Endothelial cell of umbilical vein (primary cell): ENCODE measurements at regions not wholly inside any gene's neighbourhood (a gene's known extent, or its start where the extent isn't known, plus 50 kb on each side); places are given as distances from the start of the nearest gene placed in this dataset.

Source experiments
- BruUV-seq: library from RNA; stranded (reverse); fragments of 400-500 nt; replicated peaks from 2 replicates; lab custom pipeline; 2021; lab: Mats Ljungman, UMichigan
- CTCF ChIA-PET: fragments of 300-600, 350-600 bp; sonication (Branson Sonifier 250); formaldehyde crosslinking; loops from one replicate; lab custom pipeline; 2021; ENCODE audit warnings: antibody characterized with exemption, inconsistent platforms; lab: Charles Lee
- POLR2A ChIA-PET: fragments of 300-600, 350-600 bp; sonication (Branson Sonifier 250); formaldehyde crosslinking; loops from one replicate; lab custom pipeline; 2021; ENCODE audit warnings: antibody characterized with exemption, inconsistent platforms; lab: Charles Lee
- DNase-seq: peaks from one replicate; pipeline ENCODE4 v3.0.0-alpha.2; 2011; ENCODE audit warnings: low read depth, low spot score
- FAIRE-seq: peaks from 2 replicates; lab custom pipeline; 2011; peaks lifted over from hg19 to GRCh38; lab: Jason Lieb, UNC
- H2AFZ ChIP-seq: 2 replicates; pipeline ENCODE4 v1.6.0; 2012; ENCODE audit warnings: low read depth, low read length, control low read depth, inconsistent platforms
- H3K27ac ChIP-seq: 2 replicates; pipeline ENCODE4 v1.5.1; 2011; ENCODE audit warnings: low read depth, mild to moderate bottlenecking, control low read depth, low read length, moderate library complexity; ENCODE audit not compliant: insufficient read depth
- H3K27me3 ChIP-seq, 2 experiments: 2 replicates each; pipeline versions ENCODE4 v1.6.0 to v1.6.1; 2011; ENCODE audit warnings: low read length in 2 of 2, mixed read lengths in 1 of 2; ENCODE audit not compliant: control insufficient read depth in 2 of 2, insufficient read depth in 2 of 2
- H3K36me3 ChIP-seq, 2 experiments: 2 replicates in 1 of 2; 3 replicates in 1 of 2; pipeline ENCODE4 v1.5.1; 2011; ENCODE audit warnings: low read length in 2 of 2, mild to moderate bottlenecking in 1 of 2, moderate library complexity in 1 of 2; ENCODE audit not compliant: control insufficient read depth in 2 of 2, insufficient read depth in 2 of 2; ENCODE audit errors: extremely low read depth in 1 of 2
- H3K4me1 ChIP-seq: 3 replicates; pipeline ENCODE4 v1.5.1; 2011; ENCODE audit warnings: mild to moderate bottlenecking, low read length; ENCODE audit not compliant: control insufficient read depth, insufficient read depth; ENCODE audit errors: extremely low read depth
- H3K4me2 ChIP-seq: 2 replicates; pipeline ENCODE4 v1.6.1; 2011; ENCODE audit warnings: low read length, control low read depth, mixed read lengths; ENCODE audit not compliant: insufficient read depth
- H3K4me3 ChIP-seq, 3 experiments: fragments of 200-600 bp in 1 of 3; sonication (generic), shearing (Covaris generic) in 1 of 3; replicated peaks in 1 of 3; 2 replicates each; pipeline ENCODE4 v1.5.1; 2011 to 2016; ENCODE audit warnings: control low read depth in 3 of 3, low read length in 3 of 3, mild to moderate bottlenecking in 2 of 3, inconsistent platforms in 1 of 3, low read depth in 1 of 3, moderate library complexity in 1 of 3; ENCODE audit not compliant: insufficient read depth in 1 of 3
- H3K79me2 ChIP-seq: 2 replicates; pipeline ENCODE4 v1.6.0; 2012; ENCODE audit warnings: low read length, inconsistent platforms; ENCODE audit not compliant: control insufficient read depth, insufficient read depth
- H3K9ac ChIP-seq: replicated peaks from 2 replicates; pipeline ENCODE3; 2011; ENCODE audit warnings: low read length, control low read depth; ENCODE audit not compliant: insufficient read depth; ENCODE audit errors: extremely low read depth
- H3K9me1 ChIP-seq: replicated peaks from 3 replicates; pipeline ENCODE4 v1.6.0; 2011; ENCODE audit warnings: mild to moderate bottlenecking, low read length; ENCODE audit not compliant: control insufficient read depth, insufficient read depth; ENCODE audit errors: extremely low read depth
- H3K9me3 ChIP-seq: replicated peaks from 2 replicates; pipeline ENCODE4 v1.5.1; 2012; ENCODE audit warnings: low read length, inconsistent platforms; ENCODE audit not compliant: control insufficient read depth, insufficient read depth
- H4K20me1 ChIP-seq: replicated peaks from 2 replicates; pipeline ENCODE3; 2011; ENCODE audit warnings: mild to moderate bottlenecking, low read length; ENCODE audit not compliant: control insufficient read depth, insufficient read depth; ENCODE audit errors: extremely low read depth
- CTCF ChIP-seq, 2 donors: IDR thresholded peaks; 1 replicate in 1 of 2; 2 replicates in 1 of 2; pipeline ENCODE4 v1.5.1; 2011; ENCODE audit warnings: low read length in 2 of 2, mild to moderate bottlenecking in 2 of 2, moderate library complexity in 2 of 2, control low read depth in 1 of 2, inconsistent platforms in 1 of 2, low read depth in 1 of 2; ENCODE audit not compliant: insufficient read depth in 1 of 2; ENCODE audit errors: extremely low read depth in 1 of 2
- EZH2 ChIP-seq: IDR thresholded peaks from 2 replicates; pipeline ENCODE4 v1.6.1; 2012; ENCODE audit warnings: borderline replicate concordance, low read depth, mild to moderate bottlenecking, moderate library complexity, low read length, inconsistent platforms; ENCODE audit not compliant: severe bottlenecking
- FOS ChIP-seq: IDR thresholded peaks from 2 replicates; pipeline ENCODE4 v1.6.1; 2011; ENCODE audit warnings: mild to moderate bottlenecking, low read length, moderate library complexity, borderline replicate concordance; ENCODE audit not compliant: insufficient read depth
- GATA2 ChIP-seq: IDR thresholded peaks from 2 replicates; pipeline ENCODE4 v1.7.0; 2011; ENCODE audit warnings: low read depth, mild to moderate bottlenecking, moderate library complexity, mixed read lengths, low read length; ENCODE audit not compliant: insufficient read length, insufficient read depth
- JUN ChIP-seq: IDR thresholded peaks from 2 replicates; pipeline ENCODE4 v1.6.1; 2011; ENCODE audit warnings: borderline replicate concordance, low read depth; ENCODE audit not compliant: insufficient read length, insufficient read depth
- MAX ChIP-seq: IDR thresholded peaks from 2 replicates; pipeline ENCODE4 v1.6.1; 2011; ENCODE audit not compliant: insufficient read depth, insufficient read length
- MYC ChIP-seq: IDR thresholded peaks from one replicate; pipeline ENCODE4 v1.6.1; 2011; ENCODE audit warnings: mild to moderate bottlenecking, low read depth, low read length
- POLR2A ChIP-seq: IDR thresholded peaks from 2 replicates; pipeline ENCODE4 v1.6.1; 2012; ENCODE audit warnings: low read depth, mild to moderate bottlenecking, control low read depth, low read length
- POLR2AphosphoS5 ChIP-seq: IDR thresholded peaks from 2 replicates; pipeline ENCODE4 v1.6.1; 2012; ENCODE audit warnings: low read depth, mild to moderate bottlenecking, control low read depth, low read length, moderate library complexity; ENCODE audit not compliant: insufficient read depth
- dilution Hi-C: fragments of 300-500 bp; cut with MboI; formaldehyde crosslinking; loops from one replicate; pipeline ENCODE4 v1.15.0; 2019; ENCODE audit warnings: low sequenced_read_pairs; ENCODE audit not compliant: extremely low pct_ligation_motif_present
- intact Hi-C: fragments of 100-400 bp; cut with micrococcal nuclease; formaldehyde crosslinking; loops from one replicate; pipeline ENCODE4 v1.10.0; 2022

- CTCF ChIA-PET = interaction anchor here (1.5 kb wide), 1 partner anchor 12 kb away, joined by 3 read pairs; no protein-coding TSS in a partner anchor
- no peaks in the 10 kb centered on the region for H3K9me1 ChIP-seq
- no peak overlapping the region for H2AFZ ChIP-seq
- intact Hi-C loops = no loop called here
- no peaks in the 10 kb centered on the region for H3K79me2 ChIP-seq
- H3K4me2 ChIP-seq = no peak overlapping the region
- H3K4me3 ChIP-seq = no peak overlapping the region
- no TSS peak for BruUV-seq
- no peak overlapping the region for H3K9ac ChIP-seq
- FAIRE-seq (no peak), DNase-seq (no peak)
- no peaks in the 10 kb centered on the region for H3K4me1 ChIP-seq
- no peaks in the 10 kb centered on the region for H4K20me1 ChIP-seq
- no peak for TF ChIP-seq POLR2AphosphoS5
- TF ChIP-seq GATA2 = no peak
- no peak for TF ChIP-seq POLR2A
- TF ChIP-seq MAX = no peak
- TF ChIP-seq MYC = no peak
- TF ChIP-seq CTCF (IDR thresholded peaks at IDR 0.05; ENCODE audit: extremely low read depth in 1 of 2, insufficient read depth in 1 of 2, low read depth in 1 of 2, low read length in 2 of 2) = no peak
- TF ChIP-seq JUN = no peak
- no peak for TF ChIP-seq EZH2
- no peak for TF ChIP-seq FOS
- no peaks in the 10 kb centered on the region for H3K9me3 ChIP-seq
- H3K36me3 ChIP-seq = no peaks in the 10 kb centered on the region
- POLR2A ChIA-PET = no interaction called here
- dilution Hi-C loops = no loop called here
- peaks cover 0 to 2% of the 10 kb centered on the region in 2 experiments for H3K27me3 ChIP-seq
- no peak overlapping the region for H3K27ac ChIP-seq
Measured at GRCh38 chr16:73213732-73214455, 166.0 kb upstream of the ZFHX3 start.
